Aorta (tissue), 5 donors: ENCODE measurements at regions not wholly inside any gene's neighbourhood (a gene's known extent, or its start where the extent isn't known, plus 50 kb on each side); places are given as distances from the start of the nearest gene placed in this dataset.
A peak's percentile ranks its signal among the peaks of the same experiment; 100 is the strongest.

Experiments
- ATAC-seq: fragments of 200-7000 bp; cut with Tn5 transposase; one replicate; pipeline ENCODE4 v1.9.1; 2022; ENCODE audit warnings: moderate library complexity; ENCODE audit not compliant: low FRiP score
- DNase-seq, 2 donors: peaks; one replicate each; pipeline ENCODE4 v3.0.0-alpha.2; 2020
- H3K27ac ChIP-seq, 2 donors: one replicate each; pipeline ENCODE4 v1.5.1; 2013; ENCODE audit warnings: low read length in 2 of 2, mild to moderate bottlenecking in 2 of 2, moderate library complexity in 2 of 2, control low read depth in 1 of 2, inconsistent platforms in 1 of 2, low read depth in 1 of 2
- H3K27me3 ChIP-seq, 2 donors: one replicate each; pipeline ENCODE4 v1.6.1; 2013; ENCODE audit warnings: control low read depth in 1 of 2, low read length in 1 of 2, mild to moderate bottlenecking in 1 of 2, moderate library complexity in 1 of 2; ENCODE audit not compliant: insufficient read depth in 2 of 2, control insufficient read depth in 1 of 2
- H3K36me3 ChIP-seq, 2 donors: one replicate each; pipeline ENCODE4 v1.6.1; 2013; ENCODE audit warnings: control low read depth in 1 of 2, low read length in 1 of 2, mild to moderate bottlenecking in 1 of 2; ENCODE audit not compliant: insufficient read depth in 2 of 2, control insufficient read depth in 1 of 2
- H3K4me1 ChIP-seq, 2 donors: one replicate each; pipeline ENCODE4 v1.6.1; 2013; ENCODE audit warnings: low read length in 2 of 2, control low read depth in 1 of 2, mild to moderate bottlenecking in 1 of 2, moderate library complexity in 1 of 2; ENCODE audit not compliant: insufficient read depth in 2 of 2, control insufficient read depth in 1 of 2
- H3K4me3 ChIP-seq, 2 donors: one replicate each; pipeline ENCODE4 v1.5.1; 2013; ENCODE audit warnings: low read length in 2 of 2, control low read depth in 1 of 2, mild to moderate bottlenecking in 1 of 2
- H3K9me3 ChIP-seq: one replicate; pipeline ENCODE4 v1.6.1; 2013; ENCODE audit warnings: mild to moderate bottlenecking, low read length; ENCODE audit not compliant: control insufficient read depth
- whole genome bisulfite sequencing, 2 donors: extraction: QIAGEN DNeasy Blood & Tissue Kit; methylation state at CpG; one replicate each; pipeline ENCODE4 v1.1.7; 2013; 5-methylcytosine and 5-hydroxymethylcytosine counted together
- intact Hi-C, 2 donors: fragments of 100-400 bp; cut with DNase I; formaldehyde crosslinking; loops; one replicate each; pipeline versions ENCODE4 v1.14.2 to v1.15.0; 2022
- donor health status: healthy with polysubstance abuse.
- donor health status: Bipolar disorder and iron deficiency.
- donor health status: DM: no; HTN: no; CAD: no.
- donor health status: DM: no; HTN: no; CAD: no.
- donor health status: DM: yes; HTN: yes; CAD: no.

DNA sequence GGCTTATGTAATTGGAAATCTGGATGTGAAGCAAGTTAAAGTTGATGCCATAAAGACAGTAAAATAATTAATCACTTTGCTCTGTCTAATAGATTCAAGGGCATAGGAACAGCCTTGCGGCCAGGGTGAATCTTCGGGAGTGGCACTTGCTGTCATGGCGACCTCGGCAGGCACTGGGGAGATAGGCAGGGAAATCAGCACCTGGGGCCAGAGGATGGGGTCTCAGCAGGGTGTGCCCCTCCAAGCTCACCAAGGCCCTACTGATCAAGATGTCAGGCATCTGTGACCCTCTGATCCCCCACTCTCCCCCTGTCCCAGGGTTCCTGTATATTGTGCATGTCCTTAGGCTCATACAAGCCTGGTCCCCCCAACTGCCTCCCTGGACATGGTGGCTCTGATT, 187.3 kb downstream of the MELK start:
- H3K27ac ChIP-seq, result no peak overlapping the region
- intact Hi-C loops, result no loop called here
- H3K4me1 ChIP-seq, result no peaks in the 10 kb centered on the region
- ATAC-seq (no peak), DNase-seq (peak in 1 of 2 donors; percentile 70)
- H3K9me3 ChIP-seq, result no peaks in the 10 kb centered on the region
- no peaks in the 10 kb centered on the region for H3K36me3 ChIP-seq
- H3K27me3 ChIP-seq, result no peaks in the 10 kb centered on the region
- 83% methylated on average over 4 of the region's 4 CpGs for WGBS, 2 donors
- no peak overlapping the region for H3K4me3 ChIP-seq

DNA sequence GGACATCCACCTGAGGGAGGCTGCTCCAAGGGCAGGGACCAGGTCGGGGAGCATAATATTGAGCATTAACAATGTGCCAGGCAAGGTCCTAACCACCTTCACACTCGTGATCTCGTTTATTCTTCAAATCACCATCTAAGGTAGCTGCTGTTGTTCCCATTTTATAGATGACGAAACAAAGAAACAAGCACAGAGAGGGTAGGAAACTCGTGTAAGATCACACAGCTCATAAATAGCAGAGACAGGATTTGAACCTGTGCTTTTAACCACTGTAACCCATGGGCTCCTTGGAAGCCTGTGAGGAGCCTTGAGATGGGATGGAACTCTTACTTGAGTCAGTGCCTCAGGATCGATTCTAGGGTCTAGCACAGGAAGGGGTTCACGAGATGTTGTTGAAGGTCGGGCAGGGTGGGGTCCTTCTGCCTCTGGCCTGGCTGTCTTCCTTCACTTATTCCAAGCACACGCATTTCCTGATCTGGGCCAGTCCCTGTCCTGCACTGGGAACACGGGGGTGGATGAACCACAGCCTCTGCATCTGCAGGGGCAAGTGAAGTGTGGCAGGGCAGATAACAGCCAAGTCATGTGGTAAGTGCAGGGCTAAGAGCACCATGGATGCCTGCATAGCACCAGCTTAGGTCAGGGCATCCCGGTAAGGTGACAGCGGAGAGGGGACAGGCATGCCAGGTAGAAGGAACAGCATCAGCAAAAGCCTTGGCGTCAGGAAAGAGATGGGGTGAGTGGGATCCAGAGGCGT, 188.1 kb downstream of the MELK start:
- no peaks in the 10 kb centered on the region for H3K27me3 ChIP-seq
- no peaks in the 10 kb centered on the region for H3K36me3 ChIP-seq
- ATAC-seq (no peak), DNase-seq (peak in 1 of 2 donors; percentile 21)
- no peaks in the 10 kb centered on the region for H3K9me3 ChIP-seq
- H3K4me1 ChIP-seq, result no peaks in the 10 kb centered on the region
- 77 to 79% methylated on average over 14 of the region's 14 CpGs for WGBS, 2 donors
- intact Hi-C loops, result no loop called here
- no peak overlapping the region for H3K27ac ChIP-seq
- no peak overlapping the region for H3K4me3 ChIP-seq

DNA sequence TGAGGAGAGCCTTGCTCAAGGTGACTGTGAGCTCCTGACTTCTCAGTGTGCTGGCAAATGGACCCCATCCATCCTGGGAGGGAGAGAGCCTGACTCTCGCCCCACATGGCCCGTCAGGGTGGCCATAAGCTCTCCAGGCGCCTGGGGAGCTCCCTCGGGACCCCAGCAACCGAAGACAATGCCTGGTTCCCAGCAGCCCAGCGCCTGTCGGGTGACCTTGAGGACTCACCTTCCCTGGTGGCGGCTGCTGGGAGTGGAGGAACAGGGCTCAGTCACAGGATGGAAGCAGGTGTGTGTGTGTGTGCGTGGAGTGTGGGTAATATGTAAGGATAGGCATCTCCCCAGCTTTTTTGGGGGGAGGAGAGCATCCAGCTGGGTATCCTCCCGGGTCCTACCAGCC, 190.3 kb downstream of the MELK start:
- 62 to 64% methylated on average over 10 of the region's 10 CpGs for WGBS, 2 donors
- Histone ChIP-seq H3K27me3 (no peaks in the 10 kb centered on the region), H3K4me1 (no peaks in the 10 kb centered on the region), H3K27ac (no peak overlapping the region), H3K4me3 (no peak overlapping the region), H3K36me3 (no peaks in the 10 kb centered on the region), H3K9me3 (no peaks in the 10 kb centered on the region)
- intact Hi-C loops, result no loop called here
- DNase-seq, result peak in 1 of 2 donors; percentile 40
- no peak for ATAC-seq

DNA sequence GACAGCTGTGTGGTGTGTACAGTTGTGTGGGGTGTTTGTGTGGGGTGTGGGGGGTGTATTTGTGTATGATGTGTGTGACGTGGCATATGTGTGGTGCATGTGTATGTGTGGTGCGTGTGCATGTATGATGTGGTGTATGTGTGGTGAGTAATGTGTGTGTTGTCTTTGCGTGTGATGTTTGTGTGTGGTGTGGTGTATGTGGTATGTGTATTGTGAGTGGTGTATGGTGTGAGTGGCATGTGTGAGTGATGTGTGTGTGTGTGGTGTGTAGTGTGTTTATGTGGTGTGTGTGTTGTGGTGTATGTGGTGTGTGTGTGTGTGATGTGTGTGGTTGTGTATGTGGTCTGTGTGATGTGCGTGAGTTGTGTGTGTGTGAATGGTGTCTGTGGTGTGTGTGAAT, 191.1 kb downstream of the MELK start:
- intact Hi-C loops, result no loop called here
- Histone ChIP-seq H3K9me3 (no peaks in the 10 kb centered on the region), H3K27ac (no peak overlapping the region), H3K4me1 (no peaks in the 10 kb centered on the region), H3K27me3 (no peaks in the 10 kb centered on the region), H3K4me3 (no peak overlapping the region), H3K36me3 (no peaks in the 10 kb centered on the region)
- 93 to 94% methylated on average over 4 of the region's 4 CpGs for WGBS, 2 donors
- no peak for ATAC-seq
- no peak for DNase-seq

DNA sequence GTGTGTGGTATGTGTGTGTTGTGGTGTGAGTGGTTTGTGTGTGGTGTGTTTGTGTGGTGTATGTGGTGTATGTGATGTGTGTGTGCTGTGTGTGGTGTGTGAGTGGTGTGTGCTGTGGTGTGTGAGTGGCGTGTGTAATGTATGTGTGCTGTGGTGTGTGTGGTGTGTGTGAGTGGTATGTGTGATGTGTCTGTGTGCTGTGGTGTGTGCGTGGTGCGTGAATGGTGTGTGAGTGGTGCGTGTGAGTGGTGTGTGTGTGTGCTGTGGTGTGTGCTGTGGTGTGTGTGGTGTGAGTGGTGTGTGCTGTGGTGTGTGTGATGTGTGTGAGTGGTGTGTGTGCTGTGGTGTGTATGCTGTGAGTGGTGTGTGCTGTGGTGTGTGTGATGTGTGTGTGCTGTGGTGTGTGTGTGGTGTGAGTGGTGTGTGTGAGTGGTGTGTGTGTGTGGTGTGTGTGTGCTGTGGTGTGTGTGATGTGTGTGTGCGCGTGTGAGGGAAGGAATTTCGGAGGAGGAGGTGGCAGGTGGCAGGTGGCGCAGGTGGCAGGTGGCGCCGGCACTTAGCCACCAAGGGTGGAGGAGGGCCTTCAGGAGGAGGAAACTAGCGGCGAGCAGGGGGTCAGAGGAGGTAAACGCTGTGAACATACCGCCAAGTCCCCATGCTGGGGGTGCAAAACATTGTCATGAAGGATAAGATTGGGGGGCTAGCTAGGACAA, 191.8 kb downstream of the MELK start:
- Histone ChIP-seq H3K27ac (no peak overlapping the region), H3K9me3 (no peaks in the 10 kb centered on the region), H3K27me3 (no peaks in the 10 kb centered on the region), H3K4me3 (no peak overlapping the region), H3K36me3 (no peaks in the 10 kb centered on the region), H3K4me1 (no peaks in the 10 kb centered on the region)
- 76 to 83% methylated on average over 14 of the region's 14 CpGs for WGBS, 2 donors
- ATAC-seq (no peak), DNase-seq (peak in 1 of 2 donors; percentile 33)
- intact Hi-C loops, result no loop called here

DNA sequence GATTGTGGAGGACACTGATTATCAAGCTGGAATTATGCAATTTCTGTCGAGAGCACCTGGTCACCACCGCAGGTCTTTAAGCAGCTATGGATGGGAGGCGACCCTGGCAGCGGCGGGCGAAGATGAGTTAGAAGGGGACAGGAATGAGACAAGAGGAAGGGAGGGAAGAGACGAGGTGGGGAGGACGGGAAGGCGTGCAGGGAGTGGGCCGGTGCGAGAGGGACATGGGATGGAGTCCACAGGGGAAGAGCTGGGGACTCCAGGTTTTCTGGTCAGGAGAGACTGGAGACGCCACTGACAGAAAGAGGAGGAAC, 192.3 kb downstream of the MELK start:
- DNase-seq (peak in 1 of 2 donors; percentile 69), ATAC-seq (no peak)
- Histone ChIP-seq H3K9me3 (no peaks in the 10 kb centered on the region), H3K27me3 (no peaks in the 10 kb centered on the region), H3K4me1 (no peaks in the 10 kb centered on the region), H3K4me3 (no peak overlapping the region), H3K36me3 (no peaks in the 10 kb centered on the region), H3K27ac (no peak overlapping the region)
- WGBS, 2 donors, result 60 to 71% methylated on average over 12 of the region's 12 CpGs
- intact Hi-C loops, result no loop called here

DNA sequence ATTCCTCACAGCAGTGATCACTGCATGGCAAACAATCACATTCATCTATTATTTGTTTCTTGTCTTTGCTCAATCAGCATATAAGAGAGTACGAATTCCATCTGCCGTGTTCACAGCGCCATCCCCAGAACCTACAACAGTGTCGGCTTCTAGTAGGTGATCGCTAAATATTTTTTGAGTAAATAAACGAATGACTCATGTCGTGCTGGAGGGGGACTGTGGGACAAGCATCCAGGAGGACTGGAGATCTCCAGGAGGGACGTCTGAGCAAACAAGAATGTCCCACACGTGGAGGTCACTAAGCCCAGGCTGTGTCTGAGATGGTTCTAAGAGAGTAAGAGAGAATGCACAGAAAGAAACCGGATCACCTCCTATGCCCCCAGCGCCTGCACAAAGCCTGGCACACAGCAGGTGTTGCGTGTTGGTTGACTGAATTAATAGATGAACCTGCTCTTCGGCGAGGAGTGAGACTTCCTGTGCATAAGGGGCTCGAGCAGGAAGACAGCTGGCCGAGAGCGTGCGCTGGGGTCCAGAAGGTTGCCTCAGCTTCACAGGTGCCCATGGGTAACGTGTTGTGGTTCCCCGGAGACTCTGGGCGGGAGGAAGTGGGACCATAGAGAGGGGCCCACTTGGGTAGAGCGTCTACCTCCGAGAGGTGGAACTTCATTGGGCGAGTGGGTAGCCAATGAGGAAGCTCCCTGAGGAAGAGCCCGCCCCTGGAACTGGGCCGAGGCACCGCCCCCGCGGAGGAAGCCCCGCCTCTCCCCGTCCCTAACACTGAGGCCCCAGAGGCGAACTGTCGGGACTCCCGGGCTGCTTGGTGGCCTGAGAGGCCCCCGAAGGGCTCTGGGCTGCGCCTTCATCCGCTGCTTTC, 193.0 kb downstream of the MELK start:
- H3K9me3 ChIP-seq, result no peaks in the 10 kb centered on the region
- H3K36me3 ChIP-seq, result no peaks in the 10 kb centered on the region
- no peak overlapping the region for H3K27ac ChIP-seq
- intact Hi-C loops, result no loop called here
- ATAC-seq (peak; percentile 66), DNase-seq (peak; percentile 81 to 82)
- H3K27me3 ChIP-seq, result no peaks in the 10 kb centered on the region
- WGBS, 2 donors, result 10 to 17% methylated on average over 35 to 37 of the region's 37 CpGs
- no peak overlapping the region for H3K4me3 ChIP-seq
- no peaks in the 10 kb centered on the region for H3K4me1 ChIP-seq

DNA sequence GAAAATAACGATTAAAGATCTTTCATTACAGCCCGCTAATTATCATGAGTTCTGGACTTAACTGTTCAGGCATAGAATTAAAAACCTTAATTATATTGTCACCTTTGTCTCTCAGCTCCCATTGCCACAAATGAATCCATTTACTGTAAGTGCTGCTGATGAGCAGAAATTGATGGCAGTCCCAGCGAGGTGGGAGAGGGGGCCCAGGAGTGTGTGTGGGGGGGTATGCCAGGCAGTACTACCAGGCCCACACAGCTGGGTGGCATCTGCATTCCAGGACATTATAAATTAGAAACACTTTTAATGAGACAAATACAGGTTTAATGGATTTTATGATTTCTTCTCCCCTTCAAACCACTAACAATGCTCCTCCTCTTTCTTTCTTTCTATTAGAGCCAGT, 196.0 kb downstream of the MELK start:
- ATAC-seq (no peak), DNase-seq (no peak)
- Histone ChIP-seq H3K4me1 (no peaks in the 10 kb centered on the region), H3K27me3 (no peaks in the 10 kb centered on the region), H3K27ac (no peak overlapping the region), H3K36me3 (no peaks in the 10 kb centered on the region), H3K9me3 (no peaks in the 10 kb centered on the region), H3K4me3 (no peak overlapping the region)
- intact Hi-C loops, result no loop called here
- 79 to 84% methylated on average over 3 of the region's 3 CpGs for WGBS, 2 donors
